ENCODE measurements at regions not wholly inside any gene's neighbourhood (a gene's known extent, or its start where the extent isn't known, plus 50 kb on each side); places are given as distances from the start of the nearest gene placed in this dataset.

- Histone ChIP-seq H3K36me3 (ENCODE audit: control insufficient read depth, insufficient read depth, low read length) (no peaks in the 10 kb centered on the region), H3K27me3 (ENCODE audit: control insufficient read depth, insufficient read depth, low read length) (no peaks in the 10 kb centered on the region), H3K4me3 (ENCODE audit: low read depth, low read length) (no peak overlapping the region)
- no peak for DNase-seq (ENCODE audit: low read depth)
- TF ChIP-seq CTCF (IDR thresholded peaks at IDR 0.05; ENCODE audit: insufficient read depth, low read length, poor library complexity, severe bottlenecking), result no peak
Measured at GRCh38 chr10:65319493-65319892, 1606.3 kb upstream of the LRRTM3 start.

GRCh38 chr10:65320236-65321026, 1605.4 kb upstream of the LRRTM3 start:
- no peak for TF ChIP-seq CTCF (IDR thresholded peaks at IDR 0.05; ENCODE audit: insufficient read depth, low read length, poor library complexity, severe bottlenecking)
- Histone ChIP-seq H3K27me3 (ENCODE audit: control insufficient read depth, insufficient read depth, low read length) (no peaks in the 10 kb centered on the region), H3K4me3 (ENCODE audit: low read depth, low read length) (no peak overlapping the region), H3K36me3 (ENCODE audit: control insufficient read depth, insufficient read depth, low read length) (no peaks in the 10 kb centered on the region)
- no peak for DNase-seq (ENCODE audit: low read depth)

DNA sequence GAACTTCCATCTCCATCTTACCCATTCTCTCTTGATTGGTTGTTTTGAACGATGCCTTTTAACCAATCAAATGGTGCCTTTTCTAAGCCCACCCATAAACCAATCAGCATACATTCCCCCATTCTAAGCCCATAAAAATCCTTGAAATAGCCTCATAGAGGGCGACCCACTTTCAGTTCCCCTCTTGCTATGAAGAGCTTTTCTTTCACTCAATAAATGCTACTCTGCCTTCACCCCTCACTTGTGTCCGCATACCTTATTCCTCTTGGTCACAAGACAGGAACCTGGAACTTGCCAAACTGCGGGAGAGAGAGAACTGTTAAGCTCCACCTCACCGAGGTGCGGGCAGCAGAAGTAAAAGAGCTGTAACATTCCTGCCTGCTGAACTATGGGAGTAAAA, 1602.0 kb upstream of the LRRTM3 start:
- no peak overlapping the region for H3K4me3 ChIP-seq (ENCODE audit: low read depth, low read length)
- no peak for TF ChIP-seq CTCF (IDR thresholded peaks at IDR 0.05; ENCODE audit: insufficient read depth, low read length, poor library complexity, severe bottlenecking)
- no peaks in the 10 kb centered on the region for H3K36me3 ChIP-seq (ENCODE audit: control insufficient read depth, insufficient read depth, low read length)
- DNase-seq (ENCODE audit: low read depth), result no peak
- H3K27me3 ChIP-seq (ENCODE audit: control insufficient read depth, insufficient read depth, low read length), result no peaks in the 10 kb centered on the region

DNA sequence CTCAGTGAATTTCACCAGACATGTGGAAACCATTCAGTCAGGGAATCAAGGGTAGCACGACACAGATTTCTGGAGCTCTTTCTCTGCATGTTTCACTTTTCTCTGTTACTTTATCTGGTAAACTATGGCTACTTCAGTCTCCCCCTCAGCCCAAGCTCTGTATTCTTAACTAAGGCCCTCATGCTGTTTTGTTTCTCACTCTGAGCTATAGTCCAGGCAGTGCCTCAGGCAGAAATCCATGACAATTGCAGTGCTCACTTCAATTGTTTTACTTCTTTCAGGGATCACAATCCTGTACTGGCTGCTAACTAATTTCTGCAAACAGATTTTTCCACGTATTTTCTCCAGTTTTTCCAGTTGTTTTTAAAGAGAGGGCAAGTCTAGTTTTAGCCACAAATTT, 1599.9 kb upstream of the LRRTM3 start:
- DNase-seq (ENCODE audit: low read depth), result no peak
- Histone ChIP-seq H3K27me3 (ENCODE audit: control insufficient read depth, insufficient read depth, low read length) (no peaks in the 10 kb centered on the region), H3K36me3 (ENCODE audit: control insufficient read depth, insufficient read depth, low read length) (no peaks in the 10 kb centered on the region), H3K4me3 (ENCODE audit: low read depth, low read length) (no peak overlapping the region)
- TF ChIP-seq CTCF (IDR thresholded peaks at IDR 0.05; ENCODE audit: insufficient read depth, low read length, poor library complexity, severe bottlenecking), result no peak

DNA sequence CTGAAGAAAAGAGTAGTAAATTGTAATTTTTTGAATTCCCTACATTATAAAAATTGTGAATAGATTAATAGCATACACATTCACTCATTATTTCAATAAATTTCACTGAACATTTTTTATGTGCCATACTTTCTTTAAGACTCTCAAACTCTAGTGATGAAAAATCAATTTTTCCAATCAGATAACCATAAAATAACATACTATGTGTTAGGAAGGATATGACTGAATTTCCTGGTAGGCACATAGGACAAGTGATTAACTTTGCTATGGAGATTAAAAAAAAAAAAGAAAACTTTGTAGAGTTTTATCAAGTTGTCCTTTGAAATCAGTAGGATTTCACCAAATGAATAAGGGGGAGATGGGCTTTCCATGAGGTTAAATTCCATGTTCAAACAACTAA, 1597.3 kb upstream of the LRRTM3 start:
- Histone ChIP-seq H3K27me3 (ENCODE audit: control insufficient read depth, insufficient read depth, low read length) (no peaks in the 10 kb centered on the region), H3K4me3 (ENCODE audit: low read depth, low read length) (no peak overlapping the region), H3K36me3 (ENCODE audit: control insufficient read depth, insufficient read depth, low read length) (no peaks in the 10 kb centered on the region)
- no peak for DNase-seq (ENCODE audit: low read depth)
- no peak for TF ChIP-seq CTCF (IDR thresholded peaks at IDR 0.05; ENCODE audit: insufficient read depth, low read length, poor library complexity, severe bottlenecking)

DNA sequence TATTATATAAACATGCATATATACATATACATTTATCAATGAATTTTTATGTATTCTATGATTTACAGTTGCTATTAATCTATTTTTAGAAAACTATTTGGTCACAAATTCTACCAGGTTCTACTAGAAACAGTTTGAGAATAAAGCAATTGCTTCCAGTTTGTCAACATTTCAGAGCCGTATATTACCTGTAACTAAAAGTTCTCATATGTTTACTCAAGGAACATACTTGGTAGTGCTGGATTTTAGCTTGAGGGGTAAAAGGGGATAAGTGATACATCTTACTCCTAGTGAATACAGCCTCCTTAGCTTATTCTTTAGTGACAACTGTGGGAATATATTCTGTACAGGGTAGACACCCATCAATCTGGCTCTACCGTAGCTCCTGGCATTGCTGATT, 1590.5 kb upstream of the LRRTM3 start:
- no peak for DNase-seq (ENCODE audit: low read depth)
- Histone ChIP-seq H3K36me3 (ENCODE audit: control insufficient read depth, insufficient read depth, low read length) (no peaks in the 10 kb centered on the region), H3K4me3 (ENCODE audit: low read depth, low read length) (no peak overlapping the region), H3K27me3 (ENCODE audit: control insufficient read depth, insufficient read depth, low read length) (no peaks in the 10 kb centered on the region)
- no peak for TF ChIP-seq CTCF (IDR thresholded peaks at IDR 0.05; ENCODE audit: insufficient read depth, low read length, poor library complexity, severe bottlenecking)

All from kidney epithelial cell (primary cell).